ENCODE measurements at regions not wholly inside any gene's neighbourhood (a gene's known extent, or its start where the extent isn't known, plus 50 kb on each side); places are given as distances from the start of the nearest gene placed in this dataset.
"Not testable (repeated sequence)": the region's sequence is repeated elsewhere in the genome, so short reads cannot be mapped to it uniquely, and the experiment has no call there.

DNA sequence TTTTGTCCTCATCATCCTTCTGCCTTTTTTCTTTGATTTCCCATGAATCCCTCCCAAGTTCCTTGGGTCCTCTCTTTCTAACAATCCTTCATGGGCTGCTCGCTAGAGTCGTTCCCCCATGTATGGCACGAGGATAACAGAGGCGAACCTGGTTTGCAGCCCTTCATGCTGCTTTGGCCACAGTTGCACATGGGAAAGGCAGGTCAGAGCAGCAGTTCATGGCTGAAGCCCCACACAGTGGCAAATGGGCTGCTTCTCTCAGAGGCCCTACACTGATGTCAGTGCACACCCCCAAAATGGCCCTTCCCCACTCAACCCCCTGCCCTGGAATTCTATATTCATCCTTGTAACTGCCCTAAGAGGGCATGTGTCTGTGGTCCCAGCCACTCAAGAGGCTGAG lies 335.4 kb upstream of the IGF1R start:
- Mint-ChIP-seq H3K9me3 (no peaks in the 10 kb centered on the region), H3K4me3 (no peak overlapping the region), H3K27ac (no peak overlapping the region), H3K27me3 (peaks cover 8% of the 10 kb centered on the region), H3K36me3 (ENCODE audit: low read depth) (no peaks in the 10 kb centered on the region), H3K4me1 (ENCODE audit: low read depth) (no peaks in the 10 kb centered on the region)

DNA sequence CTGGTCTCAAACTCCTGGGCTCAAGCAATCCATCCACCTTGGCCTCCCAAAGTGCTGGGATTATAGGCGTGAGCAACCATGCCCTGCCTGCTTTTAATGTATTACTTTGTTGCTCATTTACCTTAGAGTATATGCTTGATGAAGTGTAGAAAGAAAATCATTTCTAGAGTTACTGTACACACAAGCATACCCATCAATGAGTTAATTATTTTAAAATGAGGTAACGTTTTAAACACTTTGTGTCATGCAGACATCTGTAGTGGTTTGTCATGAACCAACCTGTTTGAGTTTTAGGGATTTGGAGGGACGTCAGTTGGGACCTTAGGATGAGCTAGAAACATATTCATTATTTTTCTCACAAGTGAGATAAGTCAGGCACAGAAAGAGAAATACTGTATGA lies 332.4 kb upstream of the IGF1R start:
- Mint-ChIP-seq H3K4me3 (no peak overlapping the region), H3K27ac (no peak overlapping the region), H3K36me3 (ENCODE audit: low read depth) (no peaks in the 10 kb centered on the region), H3K27me3 (peaks cover 4% of the 10 kb centered on the region), H3K9me3 (peaks cover 3% of the 10 kb centered on the region), H3K4me1 (ENCODE audit: low read depth) (no peaks in the 10 kb centered on the region)

DNA sequence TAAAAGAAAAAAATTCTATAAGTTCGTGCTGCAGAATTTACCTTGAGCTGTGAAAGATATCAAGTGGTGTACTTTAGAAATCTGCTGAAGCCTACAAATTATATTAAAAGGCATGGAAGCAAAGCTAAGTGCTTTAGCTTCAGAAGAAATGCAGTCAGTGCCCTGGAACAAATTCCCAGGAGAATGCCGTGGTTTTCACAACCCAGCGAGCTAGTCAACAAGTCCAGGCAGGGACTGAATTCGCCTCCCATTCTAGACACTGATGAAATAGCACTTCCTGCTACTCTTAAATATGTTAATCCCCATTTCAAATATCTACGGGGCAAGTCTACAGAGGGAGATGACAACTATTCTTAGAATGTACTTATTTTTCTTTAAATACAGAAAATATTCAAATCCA lies 326.4 kb upstream of the IGF1R start:
- Mint-ChIP-seq H3K4me3 (no peak overlapping the region), H3K4me1 (ENCODE audit: low read depth) (no peaks in the 10 kb centered on the region), H3K27ac (no peak overlapping the region), H3K36me3 (ENCODE audit: low read depth) (no peaks in the 10 kb centered on the region), H3K27me3 (peaks cover 2% of the 10 kb centered on the region), H3K9me3 (peaks cover 3% of the 10 kb centered on the region)

DNA sequence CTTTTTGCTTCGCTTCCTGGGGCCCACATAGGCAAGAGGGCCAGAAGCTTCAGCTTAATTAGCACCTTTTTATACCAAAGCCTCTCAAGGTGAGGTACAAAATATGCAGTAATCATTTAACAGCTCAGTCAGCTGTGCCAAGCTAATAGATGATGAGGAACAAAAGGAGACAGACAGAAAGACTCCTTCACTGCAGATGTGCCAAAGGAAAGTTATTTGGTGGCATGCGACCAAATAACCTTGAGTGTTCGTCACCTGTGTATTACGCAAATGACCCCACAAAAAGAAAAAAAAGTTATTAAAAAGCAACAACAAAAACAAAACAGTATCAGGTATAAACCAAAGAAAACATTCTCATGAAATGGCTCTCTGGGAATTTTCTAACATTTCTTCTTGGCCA lies 325.8 kb upstream of the IGF1R start:
- H3K36me3 Mint-ChIP-seq (ENCODE audit: low read depth), result no peaks in the 10 kb centered on the region
- no peak overlapping the region for H3K27ac Mint-ChIP-seq
- H3K9me3 Mint-ChIP-seq, result peaks cover 3% of the 10 kb centered on the region
- peaks cover 2% of the 10 kb centered on the region for H3K27me3 Mint-ChIP-seq
- H3K4me3 Mint-ChIP-seq, result no peak overlapping the region
- no peaks in the 10 kb centered on the region for H3K4me1 Mint-ChIP-seq (ENCODE audit: low read depth)

DNA sequence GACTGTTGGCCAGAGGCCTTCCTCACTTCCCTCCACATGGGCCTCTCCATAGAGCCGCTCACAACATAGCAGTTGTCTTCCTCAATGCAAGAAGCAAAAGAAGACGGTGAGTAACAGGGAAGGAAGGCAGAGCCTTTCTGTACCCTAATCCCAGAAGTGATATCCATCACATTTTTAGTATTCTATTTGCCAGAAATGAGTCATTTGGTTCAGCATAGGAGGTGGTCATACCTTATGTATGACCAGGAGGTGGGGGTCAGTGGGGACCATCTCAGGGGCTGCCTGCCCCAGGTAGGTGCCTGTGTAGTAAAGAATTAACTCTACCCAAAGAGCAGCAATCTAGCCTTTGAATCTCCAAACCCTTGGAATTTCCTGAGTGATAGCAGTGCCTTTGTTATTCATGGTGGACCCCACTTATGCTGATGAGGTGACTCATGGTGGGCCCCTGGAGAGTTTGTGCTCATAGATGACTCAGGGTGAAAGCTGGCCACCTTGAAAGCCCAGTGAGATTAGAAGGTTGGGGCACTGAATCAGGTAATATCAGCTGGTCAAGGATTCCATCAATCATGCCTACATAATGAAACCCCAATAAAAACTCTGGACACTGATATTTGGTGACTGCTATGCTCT lies 323.9 kb upstream of the IGF1R start:
- H3K36me3 Mint-ChIP-seq (ENCODE audit: low read depth), result no peaks in the 10 kb centered on the region
- no peak overlapping the region for H3K4me3 Mint-ChIP-seq
- H3K4me1 Mint-ChIP-seq (ENCODE audit: low read depth), result no peaks in the 10 kb centered on the region
- peaks cover 2% of the 10 kb centered on the region for H3K27me3 Mint-ChIP-seq
- no peak overlapping the region for H3K27ac Mint-ChIP-seq
- no peaks in the 10 kb centered on the region for H3K9me3 Mint-ChIP-seq

DNA sequence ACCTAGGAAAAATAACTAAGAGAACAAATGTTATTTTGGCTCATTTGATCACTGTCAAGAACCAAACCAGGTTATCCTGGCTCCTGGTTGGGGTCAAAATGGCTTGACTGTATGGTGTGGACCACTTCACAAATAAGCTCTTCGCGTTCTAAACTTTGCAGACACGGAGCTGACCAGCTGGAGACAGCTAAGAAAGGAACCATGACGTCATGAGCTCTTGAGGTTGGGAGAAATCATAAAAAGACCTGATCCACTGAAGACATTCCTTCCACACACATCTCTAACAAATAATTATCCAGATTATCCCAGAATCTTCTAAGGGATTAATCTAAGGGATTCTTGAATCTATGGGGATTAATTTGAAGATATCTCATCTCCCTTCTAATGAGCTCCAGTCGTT lies 321.5 kb upstream of the IGF1R start:
- Mint-ChIP-seq H3K36me3 (ENCODE audit: low read depth) (no peaks in the 10 kb centered on the region), H3K9me3 (no peaks in the 10 kb centered on the region), H3K4me3 (no peak overlapping the region), H3K4me1 (ENCODE audit: low read depth) (no peaks in the 10 kb centered on the region), H3K27me3 (peaks cover 2% of the 10 kb centered on the region), H3K27ac (no peak overlapping the region)

DNA sequence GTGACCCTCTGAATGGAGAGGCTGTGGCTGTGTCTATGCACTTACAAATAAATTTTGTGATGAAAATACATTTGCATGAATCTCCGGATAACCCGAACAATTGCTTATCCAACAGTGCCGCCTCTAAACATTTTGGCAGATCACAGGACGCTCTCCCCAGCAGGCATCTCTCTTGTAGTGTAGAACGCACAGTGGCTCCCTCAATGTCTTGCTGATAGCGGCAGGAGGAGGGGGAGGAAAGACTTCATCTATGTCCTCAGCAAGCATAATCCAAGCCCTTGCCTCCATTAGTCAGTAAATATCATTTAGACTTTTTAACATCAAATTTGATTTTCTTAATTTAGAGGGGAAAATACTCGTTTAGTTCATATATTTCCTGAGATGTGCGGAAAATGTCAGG lies 318.1 kb upstream of the IGF1R start:
- Mint-ChIP-seq H3K4me1 (ENCODE audit: low read depth) (no peaks in the 10 kb centered on the region), H3K9me3 (no peaks in the 10 kb centered on the region), H3K4me3 (no peak overlapping the region), H3K36me3 (ENCODE audit: low read depth) (no peaks in the 10 kb centered on the region), H3K27me3 (peaks cover 4% of the 10 kb centered on the region), H3K27ac (no peak overlapping the region)

DNA sequence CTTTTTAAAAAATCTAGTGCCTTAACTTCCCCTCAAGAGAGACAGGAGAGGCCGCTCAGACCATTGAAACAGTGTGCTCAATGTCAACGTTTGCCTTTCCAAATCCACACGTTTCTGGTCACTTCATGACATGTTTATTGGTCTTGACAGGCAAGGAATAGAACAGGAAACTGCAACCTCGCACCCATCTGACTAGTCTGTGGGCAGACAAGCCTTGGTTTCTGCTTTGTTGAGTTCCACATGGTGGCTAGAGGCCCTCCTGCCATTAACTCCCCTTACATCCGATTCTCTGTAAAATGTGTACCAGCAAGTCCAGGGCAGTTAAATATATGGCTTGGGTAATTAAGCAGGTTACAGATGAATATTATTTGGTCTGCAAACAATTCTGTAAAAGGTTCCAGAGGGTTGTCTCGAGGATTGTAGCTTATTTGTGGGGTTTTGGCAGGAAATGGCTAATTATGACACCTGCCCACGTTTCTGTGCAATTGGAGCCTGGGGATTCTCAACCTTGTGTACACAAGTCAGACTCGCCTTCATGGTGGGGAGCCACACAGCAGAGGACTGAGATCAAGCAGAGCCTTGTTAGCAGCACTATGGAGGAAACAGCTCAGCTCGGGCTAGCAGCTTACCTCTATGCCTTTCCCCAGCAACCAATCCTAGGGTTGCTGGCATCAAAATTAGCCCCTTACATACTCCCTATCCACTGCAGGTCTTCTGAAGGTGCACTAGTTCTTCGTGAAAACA lies 317.5 kb upstream of the IGF1R start:
- no peak overlapping the region for H3K27ac Mint-ChIP-seq

DNA sequence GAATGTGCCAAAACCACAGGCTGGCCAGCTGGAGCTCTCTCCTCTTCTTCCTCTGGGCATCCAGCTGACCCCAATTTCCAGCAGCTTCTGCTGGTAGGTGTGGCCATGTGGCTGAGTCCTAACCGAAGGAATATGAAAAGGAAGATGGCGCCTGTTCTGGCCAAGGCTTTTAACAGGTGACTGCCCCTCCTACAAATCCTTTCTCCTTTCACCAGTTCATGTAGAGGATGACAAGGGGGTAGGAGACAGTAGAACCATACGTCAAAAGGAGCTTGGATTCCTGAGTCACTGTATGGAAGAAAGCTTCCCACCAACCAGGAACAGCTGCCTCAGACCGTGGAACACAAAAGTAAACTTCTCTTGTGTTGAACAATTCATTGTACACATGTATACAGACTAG lies 316.7 kb upstream of the IGF1R start:
- Mint-ChIP-seq H3K27ac (no peak overlapping the region), H3K4me3 (no peak overlapping the region), H3K9me3 (no peaks in the 10 kb centered on the region), H3K4me1 (ENCODE audit: low read depth) (no peaks in the 10 kb centered on the region), H3K27me3 (peaks cover 4% of the 10 kb centered on the region), H3K36me3 (ENCODE audit: low read depth) (no peaks in the 10 kb centered on the region)

More for the DNA sequence above, 317.5 kb upstream of the IGF1R start:
- H3K9me3 Mint-ChIP-seq, result no peaks in the 10 kb centered on the region
- no peaks in the 10 kb centered on the region for H3K36me3 Mint-ChIP-seq (ENCODE audit: low read depth)
- peaks cover 4% of the 10 kb centered on the region for H3K27me3 Mint-ChIP-seq
- no peak overlapping the region for H3K4me3 Mint-ChIP-seq
- H3K4me1 Mint-ChIP-seq (ENCODE audit: low read depth), result no peaks in the 10 kb centered on the region

DNA sequence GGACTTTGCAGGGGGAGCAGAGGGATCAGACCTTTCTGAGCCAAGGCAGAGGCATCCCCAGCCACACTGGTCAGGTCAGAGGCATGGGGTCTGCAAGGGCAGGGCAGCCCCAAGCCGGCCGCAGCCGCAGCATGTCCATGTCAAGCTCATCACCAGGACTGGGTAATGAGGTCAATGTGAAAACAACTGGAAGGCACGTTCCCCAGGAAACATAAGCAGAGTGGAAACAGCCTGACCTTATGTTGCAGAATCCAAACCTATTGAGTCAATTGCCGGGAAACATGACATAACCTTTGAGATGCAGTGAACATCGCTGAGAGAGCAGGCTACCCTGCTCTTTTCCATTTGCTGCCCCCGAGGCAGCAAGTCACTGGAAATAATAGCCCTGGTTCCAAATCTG lies 315.1 kb upstream of the IGF1R start:
- Mint-ChIP-seq H3K4me1 (ENCODE audit: low read depth) (no peaks in the 10 kb centered on the region), H3K4me3 (no peak overlapping the region), H3K27ac (no peak overlapping the region), H3K9me3 (no peaks in the 10 kb centered on the region), H3K36me3 (ENCODE audit: low read depth) (no peaks in the 10 kb centered on the region), H3K27me3 (peaks cover 4% of the 10 kb centered on the region)

DNA sequence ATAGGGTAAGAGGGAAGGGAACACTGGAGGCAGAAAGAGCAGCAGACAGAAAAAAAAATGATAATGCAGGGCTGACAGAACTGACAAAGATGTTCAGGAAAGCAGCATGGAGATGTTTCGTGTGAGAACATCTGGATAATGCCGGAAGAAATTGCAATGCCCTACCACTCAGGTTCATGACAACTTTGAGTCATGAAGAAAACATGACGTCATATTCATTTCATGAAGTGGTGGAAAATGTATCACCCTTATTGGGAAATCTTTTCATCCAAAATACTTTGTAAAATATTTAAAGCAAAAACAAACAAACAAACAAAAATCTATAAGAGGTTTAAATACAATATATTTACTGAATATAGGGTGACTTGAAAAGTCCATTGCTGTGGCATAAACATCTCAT lies 305.4 kb upstream of the IGF1R start:
- H3K9me3 Mint-ChIP-seq, result no peaks in the 10 kb centered on the region
- H3K27ac Mint-ChIP-seq, result no peak overlapping the region
- H3K27me3 Mint-ChIP-seq, result peaks cover 1% of the 10 kb centered on the region
- no peaks in the 10 kb centered on the region for H3K4me1 Mint-ChIP-seq (ENCODE audit: low read depth)
- H3K4me3 Mint-ChIP-seq, result no peak overlapping the region
- no peaks in the 10 kb centered on the region for H3K36me3 Mint-ChIP-seq (ENCODE audit: low read depth)

DNA sequence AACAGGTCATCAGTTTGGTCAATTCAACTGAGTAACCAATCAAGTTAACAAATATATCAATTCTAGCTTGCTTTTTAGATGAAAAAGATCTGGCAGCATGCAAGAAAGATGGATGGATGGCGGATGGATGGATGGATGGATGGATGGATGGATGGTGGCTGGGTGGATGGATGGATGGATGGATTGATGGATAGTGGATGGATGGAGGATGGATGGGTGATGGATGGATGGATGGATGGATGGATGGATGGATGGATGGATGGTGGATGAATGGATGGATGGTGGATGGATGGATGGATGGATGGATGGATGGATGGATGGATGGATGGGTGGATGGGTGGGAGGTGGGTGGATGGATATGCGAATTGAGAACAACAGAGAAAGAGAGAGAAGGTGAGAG lies 303.7 kb upstream of the IGF1R start:
- no peak overlapping the region for H3K4me3 Mint-ChIP-seq
- no peaks in the 10 kb centered on the region for H3K9me3 Mint-ChIP-seq
- no peaks in the 10 kb centered on the region for H3K4me1 Mint-ChIP-seq (ENCODE audit: low read depth)
- peaks cover 5% of the 10 kb centered on the region for H3K27me3 Mint-ChIP-seq
- no peaks in the 10 kb centered on the region for H3K36me3 Mint-ChIP-seq (ENCODE audit: low read depth)
- no peak overlapping the region for H3K27ac Mint-ChIP-seq

DNA sequence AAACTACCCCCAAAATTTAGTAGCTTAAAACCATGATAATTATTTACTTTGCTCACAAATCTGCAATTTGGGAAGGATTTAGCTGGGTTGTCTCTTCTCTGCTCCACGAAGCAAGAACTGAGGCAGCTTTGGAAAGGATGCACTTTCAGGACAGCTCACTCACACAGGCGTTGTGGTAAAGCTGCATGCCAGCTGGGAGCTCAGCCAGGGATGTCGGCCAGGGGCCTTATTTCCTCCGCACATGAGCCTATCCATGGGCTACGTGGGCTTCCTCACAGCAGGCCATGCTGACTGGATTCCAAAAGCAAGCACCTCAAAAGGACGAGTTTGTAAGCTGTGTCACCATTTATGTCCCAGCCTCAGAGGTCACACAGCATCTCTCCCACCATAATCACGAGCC lies 301.3 kb upstream of the IGF1R start:
- no peaks in the 10 kb centered on the region for H3K36me3 Mint-ChIP-seq (ENCODE audit: low read depth)
- H3K4me1 Mint-ChIP-seq (ENCODE audit: low read depth), result no peaks in the 10 kb centered on the region
- no peak overlapping the region for H3K27ac Mint-ChIP-seq
- no peak overlapping the region for H3K4me3 Mint-ChIP-seq
- peaks cover 5% of the 10 kb centered on the region for H3K27me3 Mint-ChIP-seq
- no peaks in the 10 kb centered on the region for H3K9me3 Mint-ChIP-seq

DNA sequence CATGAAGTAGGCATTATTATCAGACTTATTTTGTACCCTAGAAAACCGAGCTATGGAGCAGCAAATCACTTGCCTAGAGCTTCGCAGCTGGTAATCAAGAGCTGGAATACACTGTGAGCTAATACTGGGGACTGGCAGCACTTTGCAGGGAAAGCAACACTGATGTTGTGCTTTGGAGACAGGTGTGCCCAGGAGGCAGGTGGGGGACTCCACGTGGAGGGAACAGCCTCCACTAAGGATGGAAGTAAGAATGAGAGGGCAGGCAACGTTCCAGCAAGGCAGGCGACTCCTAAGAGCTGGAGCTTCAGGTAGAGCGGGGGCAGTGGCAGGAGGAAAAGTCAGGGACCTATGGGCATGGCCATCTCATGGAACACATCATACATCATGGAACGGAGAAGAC lies 300.5 kb upstream of the IGF1R start:
- Mint-ChIP-seq H3K4me3 (no peak overlapping the region), H3K4me1 (ENCODE audit: low read depth) (no peaks in the 10 kb centered on the region), H3K27ac (no peak overlapping the region), H3K27me3 (peaks cover 5% of the 10 kb centered on the region), H3K36me3 (ENCODE audit: low read depth) (no peaks in the 10 kb centered on the region), H3K9me3 (no peaks in the 10 kb centered on the region)

DNA sequence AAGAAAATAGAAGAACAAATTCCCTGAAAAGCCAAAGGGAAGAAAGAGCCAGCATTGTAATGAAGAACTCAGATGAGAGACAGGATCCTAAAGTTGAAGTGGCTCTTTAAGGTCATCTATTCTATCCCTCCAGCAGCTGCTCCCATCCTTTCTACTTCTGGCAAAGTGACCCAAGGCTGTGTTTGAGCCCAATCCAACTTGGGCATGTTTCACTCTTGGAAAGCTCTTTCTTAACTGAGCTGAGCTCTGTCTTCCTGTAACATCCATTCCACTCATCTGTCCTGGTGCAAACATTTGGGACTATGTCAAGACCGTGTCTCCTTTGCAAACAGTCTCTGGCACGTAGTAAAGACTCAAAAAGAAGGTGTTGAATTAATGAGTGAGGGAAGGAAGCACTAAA lies 298.1 kb upstream of the IGF1R start:
- no peak overlapping the region for H3K4me3 Mint-ChIP-seq
- no peak overlapping the region for H3K27ac Mint-ChIP-seq
- no peaks in the 10 kb centered on the region for H3K4me1 Mint-ChIP-seq (ENCODE audit: low read depth)
- H3K9me3 Mint-ChIP-seq, result no peaks in the 10 kb centered on the region
- H3K27me3 Mint-ChIP-seq, result peaks cover 7% of the 10 kb centered on the region
- H3K36me3 Mint-ChIP-seq (ENCODE audit: low read depth), result no peaks in the 10 kb centered on the region

DNA sequence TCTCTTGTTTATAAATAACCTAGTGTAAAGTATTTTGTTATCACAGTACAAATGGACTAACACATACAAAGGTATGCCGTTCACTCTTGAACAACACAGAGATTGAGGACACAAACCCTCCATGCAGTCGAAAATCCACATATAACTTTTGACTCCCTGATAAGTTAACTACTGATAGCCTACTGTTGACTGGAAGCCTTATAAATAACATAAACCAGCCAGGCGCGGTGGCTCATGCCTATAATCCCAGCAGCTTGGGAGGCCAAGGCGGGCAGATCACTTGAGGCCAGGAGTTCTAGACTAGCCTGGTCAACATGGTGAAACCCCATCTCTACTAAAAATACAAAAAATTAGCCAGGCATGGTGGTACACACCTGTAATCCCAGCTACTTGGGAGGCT lies 290.1 kb upstream of the IGF1R start:
- H3K27ac Mint-ChIP-seq; H3K36me3 Mint-ChIP-seq (ENCODE audit: low read depth); H3K27me3 Mint-ChIP-seq; H3K4me1 Mint-ChIP-seq (ENCODE audit: low read depth); H3K9me3 Mint-ChIP-seq; H3K4me3 Mint-ChIP-seq: not testable (repeated sequence)
